Keratinocyte (primary cell): ENCODE measurements at regions not wholly inside any gene's neighbourhood (a gene's known extent, or its start where the extent isn't known, plus 50 kb on each side); places are given as distances from the start of the nearest gene placed in this dataset.

ENCODE experiments used
- DNase-seq: peaks from one replicate; pipeline ENCODE4 v3.0.0-alpha.2; 2011; ENCODE audit warnings: low read depth, missing footprints, low spot score
- FAIRE-seq: peaks from 2 replicates; lab custom pipeline; 2011; peaks lifted over from hg19 to GRCh38; lab: Jason Lieb, UNC
- H2AFZ ChIP-seq: 2 replicates; pipeline ENCODE4 v1.6.0; 2012; ENCODE audit warnings: low read length, control low read depth, inconsistent platforms; ENCODE audit not compliant: control insufficient read depth
- H3K27ac ChIP-seq: 2 replicates; pipeline ENCODE4 v1.5.1; 2011; ENCODE audit warnings: low read length; ENCODE audit not compliant: control insufficient read depth, insufficient read depth
- H3K27me3 ChIP-seq: 3 replicates; pipeline ENCODE4 v1.6.0; 2011; ENCODE audit warnings: low read length; ENCODE audit not compliant: control insufficient read depth, insufficient read depth; ENCODE audit errors: extremely low read depth
- H3K36me3 ChIP-seq, 2 experiments: 2 replicates in 1 of 2; 3 replicates in 1 of 2; pipeline ENCODE4 v1.5.1; 2011; ENCODE audit warnings: low read length in 2 of 2, mild to moderate bottlenecking in 1 of 2; ENCODE audit not compliant: control insufficient read depth in 2 of 2, insufficient read depth in 2 of 2; ENCODE audit errors: extremely low read depth in 1 of 2
- H3K4me1 ChIP-seq: 3 replicates; pipeline ENCODE4 v1.5.1; 2011; ENCODE audit warnings: low read length; ENCODE audit not compliant: control insufficient read depth, insufficient read depth; ENCODE audit errors: extremely low read depth
- H3K4me2 ChIP-seq: 3 replicates; pipeline ENCODE4 v1.6.0; 2011; ENCODE audit warnings: low read depth, low read length; ENCODE audit not compliant: control insufficient read depth, insufficient read depth; ENCODE audit errors: extremely low read depth
- H3K4me3 ChIP-seq, 3 experiments: fragments of 200-600 bp in 1 of 3; sonication (generic) in 1 of 3; 2 replicates in 2 of 3; 3 replicates in 1 of 3; pipeline ENCODE4 v1.5.1; 2011 to 2016; ENCODE audit warnings: low read length in 3 of 3, mild to moderate bottlenecking in 3 of 3, control low read depth in 2 of 3, inconsistent platforms in 1 of 3, low read depth in 1 of 3, mixed read lengths in 1 of 3, mixed run types in 1 of 3, moderate library complexity in 1 of 3; ENCODE audit not compliant: control insufficient read depth in 2 of 3, insufficient read depth in 2 of 3; ENCODE audit errors: extremely low read depth in 1 of 3
- H3K79me2 ChIP-seq: 2 replicates; pipeline ENCODE4 v1.6.0; 2012; ENCODE audit warnings: low read length; ENCODE audit not compliant: control insufficient read depth, insufficient read depth
- H3K9ac ChIP-seq: 3 replicates; pipeline ENCODE4 v1.6.0; 2011; ENCODE audit warnings: low read length; ENCODE audit not compliant: control insufficient read depth, insufficient read depth; ENCODE audit errors: extremely low read depth
- H3K9me1 ChIP-seq: 3 replicates; pipeline ENCODE4 v1.6.0; 2011; ENCODE audit warnings: low read length; ENCODE audit not compliant: control insufficient read depth, insufficient read depth; ENCODE audit errors: extremely low read depth
- H3K9me3 ChIP-seq: 2 replicates; pipeline ENCODE4 v1.5.1; 2012; ENCODE audit warnings: low read depth, low read length; ENCODE audit not compliant: control insufficient read depth
- H4K20me1 ChIP-seq: 3 replicates; pipeline ENCODE4 v1.6.0; 2011; ENCODE audit warnings: low read length; ENCODE audit not compliant: control insufficient read depth, insufficient read depth; ENCODE audit errors: extremely low read depth
- EZH2 ChIP-seq: IDR thresholded peaks from one replicate; pipeline ENCODE4 v1.6.1; 2012; ENCODE audit warnings: inconsistent platforms, mild to moderate bottlenecking, low read length, moderate library complexity
- dilution Hi-C: fragments of 300-500 bp; cut with MboI; formaldehyde crosslinking; loops from one replicate; pipeline ENCODE4 v1.7.0; 2020; ENCODE audit warnings: low sequenced_read_pairs; ENCODE audit not compliant: extremely low pct_ligation_motif_present
- TF ChIP-seq, protein P1 (sequence below), 3 experiments: IDR thresholded peaks in 1 of 3; conservative IDR thresholded peaks in 1 of 3; optimal IDR thresholded peaks in 1 of 3; 2 replicates in 2 of 3; 3 replicates in 1 of 3; pipeline versions ENCODE3 to v1.5.1; 2011; ENCODE audit warnings: low read length in 3 of 3, mild to moderate bottlenecking in 3 of 3, moderate library complexity in 2 of 3, control low read depth in 1 of 3, inconsistent platforms in 1 of 3; ENCODE audit not compliant: insufficient read depth in 2 of 3; ENCODE audit errors: extremely low read depth in 1 of 3

DNA sequence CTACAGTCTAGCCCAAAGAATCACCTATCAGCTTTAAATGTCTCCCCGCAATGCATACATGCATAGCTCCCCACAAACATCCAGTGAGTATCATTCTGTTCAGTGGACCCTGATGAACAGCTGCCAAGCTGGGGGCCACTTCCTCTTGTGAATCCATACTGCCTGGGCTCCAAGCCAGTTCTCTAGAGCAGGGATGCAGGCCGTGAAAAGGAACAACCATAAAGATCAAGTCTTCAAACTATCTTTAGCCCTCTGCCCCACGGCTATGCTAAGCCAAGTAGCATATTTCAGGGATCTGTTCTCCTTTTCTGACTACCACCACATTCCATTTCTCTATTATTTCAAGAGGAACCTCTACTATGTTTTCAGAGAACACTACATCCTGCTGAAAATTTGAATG is 191.7 kb upstream of the BTBD3 start:
- dilution Hi-C loops, result no loop called here

DNA sequence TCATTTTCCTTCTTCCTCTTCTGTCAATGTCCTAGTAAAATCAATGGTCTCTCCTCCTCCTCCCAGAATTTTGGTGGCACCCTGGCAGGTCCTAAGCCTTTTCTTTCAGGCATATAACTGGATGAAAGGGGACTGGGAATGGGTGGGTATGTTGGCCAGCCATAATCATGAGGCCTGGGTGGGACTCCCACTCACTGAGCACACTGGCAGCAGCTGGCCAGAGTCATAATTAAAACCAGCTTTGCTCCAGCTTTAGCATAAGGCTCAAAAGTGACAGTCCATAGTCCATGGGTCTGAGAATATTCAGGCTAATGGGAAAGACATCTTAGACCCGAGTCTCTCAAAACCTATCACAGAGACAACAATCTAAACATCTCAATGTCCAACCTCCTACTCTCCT is 190.0 kb upstream of the BTBD3 start:
- dilution Hi-C loops, result no loop called here
- FAIRE-seq (no peak), DNase-seq (no peak)
- no peak overlapping the region for H3K4me3 ChIP-seq
- H3K27me3 ChIP-seq, result no peaks in the 10 kb centered on the region
- no peaks in the 10 kb centered on the region for H3K9me1 ChIP-seq
- no peaks in the 10 kb centered on the region for H4K20me1 ChIP-seq
- no peaks in the 10 kb centered on the region for H3K36me3 ChIP-seq
- no peaks in the 10 kb centered on the region for H3K79me2 ChIP-seq
- H3K27ac ChIP-seq, result no peak overlapping the region
- H3K9me3 ChIP-seq, result no peaks in the 10 kb centered on the region
- no peaks in the 10 kb centered on the region for H3K4me1 ChIP-seq
- H3K4me2 ChIP-seq, result no peak overlapping the region
- no peak overlapping the region for H2AFZ ChIP-seq
- no peak overlapping the region for H3K9ac ChIP-seq
- TF ChIP-seq EZH2, result no peak
- TF ChIP-seq, protein P1, sequence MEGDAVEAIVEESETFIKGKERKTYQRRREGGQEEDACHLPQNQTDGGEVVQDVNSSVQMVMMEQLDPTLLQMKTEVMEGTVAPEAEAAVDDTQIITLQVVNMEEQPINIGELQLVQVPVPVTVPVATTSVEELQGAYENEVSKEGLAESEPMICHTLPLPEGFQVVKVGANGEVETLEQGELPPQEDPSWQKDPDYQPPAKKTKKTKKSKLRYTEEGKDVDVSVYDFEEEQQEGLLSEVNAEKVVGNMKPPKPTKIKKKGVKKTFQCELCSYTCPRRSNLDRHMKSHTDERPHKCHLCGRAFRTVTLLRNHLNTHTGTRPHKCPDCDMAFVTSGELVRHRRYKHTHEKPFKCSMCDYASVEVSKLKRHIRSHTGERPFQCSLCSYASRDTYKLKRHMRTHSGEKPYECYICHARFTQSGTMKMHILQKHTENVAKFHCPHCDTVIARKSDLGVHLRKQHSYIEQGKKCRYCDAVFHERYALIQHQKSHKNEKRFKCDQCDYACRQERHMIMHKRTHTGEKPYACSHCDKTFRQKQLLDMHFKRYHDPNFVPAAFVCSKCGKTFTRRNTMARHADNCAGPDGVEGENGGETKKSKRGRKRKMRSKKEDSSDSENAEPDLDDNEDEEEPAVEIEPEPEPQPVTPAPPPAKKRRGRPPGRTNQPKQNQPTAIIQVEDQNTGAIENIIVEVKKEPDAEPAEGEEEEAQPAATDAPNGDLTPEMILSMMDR (optimal IDR thresholded peaks at IDR 0.05 in 1 of 3, IDR thresholded peaks at IDR 0.05 in 1 of 3, conservative IDR thresholded peaks at IDR 0.05 in 1 of 3; ENCODE audit: extremely low read depth in 1 of 3, insufficient read depth in 2 of 3, low read length in 3 of 3), result no peak

More for the DNA sequence above, 191.7 kb upstream of the BTBD3 start:
- H3K9ac ChIP-seq, result no peak overlapping the region
- no peak overlapping the region for H3K4me2 ChIP-seq
- H3K79me2 ChIP-seq, result no peaks in the 10 kb centered on the region
- no peaks in the 10 kb centered on the region for H3K4me1 ChIP-seq
- no peaks in the 10 kb centered on the region for H4K20me1 ChIP-seq
- DNase-seq (no peak), FAIRE-seq (no peak)
- no peak overlapping the region for H3K27ac ChIP-seq
- no peaks in the 10 kb centered on the region for H3K9me3 ChIP-seq
- no peaks in the 10 kb centered on the region for H3K27me3 ChIP-seq
- H3K36me3 ChIP-seq, result no peaks in the 10 kb centered on the region
- no peak overlapping the region for H2AFZ ChIP-seq
- TF ChIP-seq EZH2, result no peak
- TF ChIP-seq, protein P1 (optimal IDR thresholded peaks at IDR 0.05 in 1 of 3, IDR thresholded peaks at IDR 0.05 in 1 of 3, conservative IDR thresholded peaks at IDR 0.05 in 1 of 3; ENCODE audit: extremely low read depth in 1 of 3, insufficient read depth in 2 of 3, low read length in 3 of 3), result no peak
- no peaks in the 10 kb centered on the region for H3K9me1 ChIP-seq
- no peak overlapping the region for H3K4me3 ChIP-seq
